NCI-H748 (cell line): ENCODE measurements at regions not wholly inside any gene's neighbourhood (a gene's known extent, or its start where the extent isn't known, plus 50 kb on each side); places are given as distances from the start of the nearest gene placed in this dataset.
"Not testable (repeated sequence)": the region's sequence is repeated elsewhere in the genome, so short reads cannot be mapped to it uniquely, and the experiment has no call there.

ENCODE experiments used
- DNase-seq: peaks from one replicate; lab custom pipeline; 2025; ENCODE audit not compliant: unreplicated experiment; lab: John Stamatoyannopoulos, UW

- no peak for DNase-seq
These were observed 1420.1 kb upstream of the ACO1 start for GRCh38 chr9:30964332-30964731.

DNA sequence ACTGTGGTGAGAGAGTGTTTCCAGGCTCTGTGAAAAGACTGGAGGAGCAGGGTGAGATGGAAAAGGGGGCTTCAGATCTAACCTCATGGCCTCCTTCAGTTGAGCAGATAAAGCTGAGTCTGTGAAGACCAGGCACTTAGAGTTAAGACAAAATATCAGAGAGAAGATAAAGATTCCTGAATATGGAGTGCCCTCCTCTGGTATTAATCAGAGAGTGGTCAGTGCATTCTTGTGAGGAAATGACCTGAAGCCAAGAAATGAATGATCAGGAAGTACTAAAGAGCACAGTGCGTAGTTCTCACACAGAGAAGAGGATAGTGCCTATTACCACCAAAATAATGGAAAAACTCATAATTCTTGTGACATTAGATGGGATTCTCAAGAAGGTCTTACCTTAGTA, 1417.0 kb upstream of the ACO1 start:
- DNase-seq = peak; percentile 52

DNA sequence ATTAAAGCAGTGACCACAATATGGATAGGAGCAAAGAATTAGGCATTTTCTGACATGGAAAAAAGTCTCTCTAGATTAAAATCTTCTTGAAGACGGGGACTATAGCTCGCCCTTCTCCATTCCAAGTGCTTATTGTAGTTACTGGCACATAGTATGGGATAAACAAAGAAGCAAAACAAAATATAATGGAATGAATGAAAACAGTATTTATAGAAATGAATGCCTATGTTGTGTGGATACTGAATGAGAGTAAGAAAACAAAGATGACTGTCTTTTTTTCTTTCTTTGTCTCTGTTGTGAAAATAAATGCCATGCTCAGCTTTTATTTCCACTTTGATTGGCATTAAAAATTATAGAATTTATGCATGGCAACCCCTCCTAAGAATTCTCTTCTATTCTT, 1414.3 kb upstream of the ACO1 start:
- DNase-seq = no peak

DNA sequence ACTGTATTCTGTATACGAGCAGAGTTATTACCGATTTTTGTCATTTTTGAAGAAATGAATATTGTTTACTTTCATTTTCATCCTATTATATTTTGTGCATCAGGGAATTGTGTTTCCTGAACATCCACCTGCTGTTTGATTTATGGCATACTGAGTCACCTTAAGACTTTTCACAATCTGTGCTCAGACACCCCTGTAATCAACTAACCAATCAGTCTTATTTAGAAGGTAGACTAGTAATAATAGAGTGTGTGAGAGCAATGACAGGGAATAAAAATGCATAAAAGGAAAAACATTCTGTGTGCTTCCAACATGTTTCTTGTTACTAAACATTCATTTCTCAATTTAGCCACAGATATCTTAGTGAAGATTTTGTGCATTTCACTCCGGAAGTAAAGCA, 1413.6 kb upstream of the ACO1 start:
- peak; percentile 52 for DNase-seq

DNA sequence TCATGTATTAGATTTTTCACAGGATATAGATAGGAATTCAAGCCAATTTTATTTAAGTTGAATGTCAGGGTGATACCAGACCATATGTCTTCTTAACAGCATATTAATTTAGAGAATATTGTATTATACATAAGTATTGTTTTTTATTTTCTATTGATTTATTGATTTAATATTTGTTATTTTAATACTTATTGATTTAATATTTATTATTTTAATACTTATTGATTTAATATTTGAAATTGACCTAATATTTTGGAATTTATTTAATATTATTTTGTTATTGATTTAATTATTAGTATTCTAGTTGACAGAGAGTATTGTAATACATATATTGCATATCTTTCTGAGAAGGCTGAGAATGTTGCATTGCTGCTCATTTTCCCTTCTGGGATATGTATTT, 1411.8 kb upstream of the ACO1 start:
- no peak for DNase-seq

DNA sequence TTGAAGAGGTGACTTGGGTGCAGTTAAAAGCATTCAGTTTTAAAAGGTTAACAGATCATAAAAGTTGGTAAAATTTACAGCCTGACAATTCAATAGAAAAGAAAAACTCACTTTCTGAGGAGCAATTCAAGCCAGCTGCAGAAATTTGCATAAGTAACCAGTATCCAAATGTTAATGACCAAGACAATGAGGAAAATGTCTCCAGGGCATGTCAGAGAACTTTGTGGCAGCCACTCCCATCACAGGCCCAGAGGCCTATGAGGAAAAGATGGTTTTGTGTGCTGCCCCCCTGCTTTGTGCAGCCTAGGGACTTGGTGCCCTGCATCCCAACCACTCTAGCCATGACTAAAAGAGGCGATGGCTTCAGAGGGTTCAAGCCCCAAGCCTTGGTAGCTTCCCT, 1406.5 kb upstream of the ACO1 start:
- DNase-seq = no peak

DNA sequence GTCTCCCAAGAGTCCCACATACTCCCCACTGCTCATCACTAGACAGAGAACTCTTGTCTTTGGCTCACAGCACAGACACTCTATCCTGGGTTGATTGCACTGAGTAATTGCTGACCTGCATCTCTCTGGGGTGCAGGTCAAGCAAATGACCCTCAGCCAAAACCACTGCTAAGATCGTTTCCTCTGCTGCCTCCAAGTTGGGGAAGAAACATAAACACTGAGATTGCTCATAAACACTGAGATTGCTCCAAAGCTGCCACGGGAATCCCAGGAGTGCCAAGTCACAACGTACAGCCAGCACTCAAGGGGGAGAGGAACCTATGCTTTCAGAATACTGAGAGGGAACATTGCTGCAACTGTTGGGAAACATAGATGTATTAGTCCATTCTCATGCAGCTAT, 1402.1 kb upstream of the ACO1 start:
- no peak for DNase-seq

DNA sequence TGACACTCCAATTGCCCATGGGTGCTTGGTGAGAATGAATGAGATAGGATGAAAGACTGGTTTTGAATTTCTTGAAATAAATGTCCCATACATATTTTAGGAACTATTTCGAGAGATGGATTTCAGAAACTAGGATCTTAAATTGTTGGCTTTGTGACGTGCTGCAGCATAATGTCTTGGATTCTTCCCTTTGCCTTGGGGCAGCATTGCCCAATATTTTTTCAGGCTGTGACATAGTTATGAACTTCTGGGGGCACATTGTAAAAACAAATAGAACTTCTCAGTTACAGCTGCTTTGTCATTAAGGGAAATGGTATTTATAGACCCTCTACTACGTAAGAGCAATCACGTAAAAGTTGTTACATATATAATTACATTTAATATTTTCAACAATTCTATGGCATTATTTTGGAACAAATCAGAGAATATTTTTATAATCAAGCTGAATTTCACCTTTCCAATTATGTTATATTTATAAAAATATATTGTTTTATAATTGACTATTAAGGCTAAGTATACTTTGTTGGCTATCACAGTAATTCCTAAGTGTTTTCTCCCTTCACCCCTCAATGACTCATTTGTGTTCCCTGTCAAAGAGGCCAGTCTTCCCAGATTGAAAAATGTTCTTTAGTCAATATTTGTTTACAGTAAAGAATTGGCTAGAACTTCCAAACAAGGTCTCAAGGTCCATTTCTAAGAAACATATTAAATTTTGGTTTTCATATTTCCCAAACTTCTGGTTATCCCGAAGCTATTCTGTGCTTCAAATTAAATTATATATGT, 1388.3 kb upstream of the ACO1 start:
- DNase-seq = no peak

DNA sequence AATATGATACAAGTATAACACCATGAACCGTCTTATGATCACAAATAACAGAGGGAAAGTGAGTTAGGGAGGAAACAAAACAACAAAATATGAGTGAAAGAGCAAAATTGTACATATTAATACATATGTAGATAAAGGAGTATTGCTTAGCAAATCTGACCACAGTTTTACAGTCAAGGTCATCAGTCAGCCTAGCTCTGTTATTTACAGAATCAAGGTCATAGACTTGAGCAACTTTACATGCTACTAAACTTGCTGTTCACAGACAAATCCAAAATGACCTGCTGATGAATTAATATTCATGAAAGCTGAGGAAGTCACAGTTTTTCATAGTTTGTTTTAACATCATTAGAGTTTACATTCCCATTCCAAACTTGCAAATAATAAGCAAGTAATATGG, 1387.7 kb upstream of the ACO1 start:
- DNase-seq = no peak

DNA sequence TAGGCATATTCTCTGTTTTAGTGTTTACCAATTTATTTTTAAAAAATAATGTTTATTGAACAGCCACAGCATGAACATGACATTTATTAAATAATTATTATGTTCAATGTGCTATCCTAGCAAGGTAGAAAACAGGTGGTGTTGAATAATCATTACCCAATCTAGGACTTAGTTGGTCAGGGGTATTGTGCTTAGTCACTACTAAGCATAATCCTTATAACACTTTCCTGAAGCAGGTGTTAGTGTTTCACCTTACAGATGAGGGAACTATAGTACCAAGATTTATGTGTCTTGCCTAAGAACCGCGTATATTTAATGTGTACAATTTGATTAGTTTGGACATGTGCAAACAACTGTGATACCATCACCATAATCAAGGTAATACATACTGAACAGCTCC, 1387.2 kb upstream of the ACO1 start:
- no peak for DNase-seq

DNA sequence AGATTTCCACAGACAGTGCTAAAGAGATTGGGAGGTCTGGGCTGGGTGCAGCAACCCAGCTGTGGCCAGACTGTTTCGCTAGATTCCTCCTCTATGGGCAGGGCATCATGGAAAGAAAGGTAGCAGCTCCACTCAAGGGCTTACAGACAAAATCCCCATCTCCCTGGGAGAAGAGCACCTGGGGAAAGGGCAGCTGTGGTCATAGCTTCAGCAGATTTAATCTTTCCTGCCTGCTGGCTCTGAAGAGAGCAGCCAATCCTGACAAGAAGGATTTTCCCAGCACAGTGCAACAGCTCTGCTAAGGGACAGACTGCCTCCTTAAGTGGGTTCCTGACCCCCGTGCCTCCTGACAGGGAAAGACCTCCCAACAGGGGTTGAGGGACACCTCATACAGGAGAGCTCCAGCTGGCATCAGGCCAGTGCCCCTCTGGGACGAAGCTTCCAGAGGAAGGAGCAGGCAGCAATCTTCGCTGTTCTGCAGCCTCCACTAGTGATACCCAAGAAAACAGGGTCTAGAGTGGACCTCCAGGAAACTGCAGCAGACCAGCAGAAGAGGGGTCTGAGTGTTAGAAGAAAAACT, 1379.3 kb upstream of the ACO1 start:
- DNase-seq = no peak

DNA sequence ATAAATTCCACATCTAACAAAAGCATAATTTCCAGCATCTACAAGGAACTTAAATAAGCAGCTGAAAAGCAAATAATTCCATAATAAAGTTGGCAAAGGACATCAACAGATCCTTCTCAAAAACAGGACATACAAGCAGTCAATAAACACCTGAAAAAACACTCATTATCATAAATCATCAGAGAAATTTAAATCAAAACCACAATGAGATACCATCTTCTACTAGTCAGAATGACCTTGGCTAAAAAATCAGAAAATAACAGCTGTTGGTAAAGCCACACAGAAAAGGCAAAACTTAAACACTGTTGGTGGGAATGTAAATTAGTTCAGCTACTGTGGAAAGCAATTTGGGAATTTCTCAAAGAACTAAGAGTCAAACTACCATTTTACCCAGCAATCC, 1371.1 kb upstream of the ACO1 start:
- no peak for DNase-seq

GRCh38 chr9:31023847-31024246, 1360.6 kb upstream of the ACO1 start:
- peak; percentile 76 for DNase-seq

- peak; percentile 10 for DNase-seq
These were observed 1356.8 kb upstream of the ACO1 start for GRCh38 chr9:31027678-31028077.

- DNase-seq = no peak
These were observed 1356.3 kb upstream of the ACO1 start for GRCh38 chr9:31028137-31028536.

GRCh38 chr9:31030741-31031202, 1353.7 kb upstream of the ACO1 start:
- peak; percentile 11 for DNase-seq

- peak; percentile 26 for DNase-seq
These were observed 1352.2 kb upstream of the ACO1 start for GRCh38 chr9:31032206-31032605.

GRCh38 chr9:31034311-31034710, 1350.1 kb upstream of the ACO1 start:
- DNase-seq = peak; percentile 96

DNA sequence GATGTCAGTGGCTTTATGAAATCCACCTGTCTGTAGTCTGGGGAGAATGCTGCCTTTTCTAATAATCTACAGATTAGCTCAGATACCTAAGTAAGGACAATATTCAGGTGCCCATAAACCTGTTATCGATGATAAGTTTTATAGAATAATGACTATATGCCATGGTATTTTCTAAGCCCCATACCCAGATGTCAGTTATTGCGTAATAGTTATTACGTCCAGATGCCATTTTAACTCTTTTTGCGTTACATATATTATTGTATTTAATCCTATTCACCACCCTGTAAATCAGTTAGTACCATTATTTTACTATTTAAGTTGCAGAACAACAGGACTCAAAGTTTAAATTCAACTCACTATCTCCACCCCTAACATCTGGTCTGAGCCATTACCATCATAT, 1343.9 kb upstream of the ACO1 start:
- DNase-seq = no peak

- no peak for DNase-seq
These were observed 1338.6 kb upstream of the ACO1 start for GRCh38 chr9:31045810-31046209.

- not testable (repeated sequence) for DNase-seq
These were observed 1322.9 kb upstream of the ACO1 start for GRCh38 chr9:31061592-31061991.

DNA sequence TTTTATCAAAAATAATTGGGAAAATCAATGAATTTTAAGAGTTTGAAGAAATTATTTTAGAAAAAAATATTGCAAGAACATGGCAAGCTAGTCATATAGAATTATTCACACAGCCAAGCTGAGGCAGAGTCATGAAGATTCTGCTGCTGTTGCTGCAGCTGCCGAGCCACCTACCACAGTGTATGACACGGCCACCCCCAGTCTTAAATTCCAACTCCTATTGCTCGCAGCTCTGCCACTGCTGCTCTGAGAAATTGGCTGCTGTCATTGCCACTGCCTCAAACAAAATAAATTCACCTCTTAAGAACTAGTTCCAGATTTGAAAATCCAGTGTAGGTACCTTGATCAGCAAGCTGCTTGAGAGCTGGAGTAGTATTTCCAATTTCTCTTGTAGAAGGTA, 1318.8 kb upstream of the ACO1 start:
- DNase-seq = no peak

GRCh38 chr9:31067418-31067817, 1317.0 kb upstream of the ACO1 start:
- peak; percentile 43 for DNase-seq
